ENCODE measurements at regions not wholly inside any gene's neighbourhood (a gene's known extent, or its start where the extent isn't known, plus 50 kb on each side); places are given as distances from the start of the nearest gene placed in this dataset.

GRCh38 chr12:111211910-111212757 lies 156.8 kb downstream of the PHETA1 start:
- Histone ChIP-seq H3K27ac (ENCODE audit: low read length) (no peak overlapping the region), H3K4me3 (ENCODE audit: low read length) (no peak overlapping the region), H3K27me3 (ENCODE audit: insufficient read depth, low read depth, low read length) (no peaks in the 10 kb centered on the region), H3K79me2 (replicated peaks; ENCODE audit: insufficient read depth, low read length) (no peaks in the 10 kb centered on the region), H3K36me3 (ENCODE audit: insufficient read depth, low read length) (no peaks in the 10 kb centered on the region), H4K20me1 (ENCODE audit: insufficient read depth) (no peaks in the 10 kb centered on the region), H2AFZ (ENCODE audit: low read depth, low read length) (no peak overlapping the region), H3F3A (ENCODE audit: insufficient read depth, low read length, poor library complexity, severe bottlenecking) (no peaks in the 10 kb centered on the region), H3K4me2 (ENCODE audit: low read length) (no peak overlapping the region), H3K9me3 (ENCODE audit: low read length) (no peaks in the 10 kb centered on the region), H3K9ac (ENCODE audit: low read length) (no peak overlapping the region), H3K9me2 (ENCODE audit: insufficient read depth, low read length) (no peaks in the 10 kb centered on the region)
- TF ChIP-seq REST (IDR thresholded peaks at IDR 0.05; ENCODE audit: borderline replicate concordance) (peak; percentile 33), POLR2AphosphoS5 (IDR thresholded peaks at IDR 0.05) (no peak)

- H3K27me3 ChIP-seq (ENCODE audit: insufficient read depth, low read depth, low read length), result no peaks in the 10 kb centered on the region
- H4K20me1 ChIP-seq (ENCODE audit: insufficient read depth), result no peaks in the 10 kb centered on the region
- no peaks in the 10 kb centered on the region for H3K9me2 ChIP-seq (ENCODE audit: insufficient read depth, low read length)
These were observed 159.1 kb downstream of the PHETA1 start for GRCh38 chr12:111209811-111210210.

GRCh38 chr12:111207761-111208160 lies 161.1 kb downstream of the PHETA1 start:
- Histone ChIP-seq H3K4me3 (ENCODE audit: low read length) (no peak overlapping the region), H3K4me2 (ENCODE audit: low read length) (no peak overlapping the region), H3K9ac (ENCODE audit: low read length) (no peak overlapping the region), H3K79me2 (replicated peaks; ENCODE audit: insufficient read depth, low read length) (no peaks in the 10 kb centered on the region), H3K9me2 (ENCODE audit: insufficient read depth, low read length) (no peaks in the 10 kb centered on the region), H4K20me1 (ENCODE audit: insufficient read depth) (no peaks in the 10 kb centered on the region), H3F3A (ENCODE audit: insufficient read depth, low read length, poor library complexity, severe bottlenecking) (no peaks in the 10 kb centered on the region), H3K9me3 (ENCODE audit: low read length) (no peaks in the 10 kb centered on the region), H2AFZ (ENCODE audit: low read depth, low read length) (no peak overlapping the region), H3K27me3 (ENCODE audit: insufficient read depth, low read depth, low read length) (no peaks in the 10 kb centered on the region), H3K36me3 (ENCODE audit: insufficient read depth, low read length) (no peaks in the 10 kb centered on the region), H3K27ac (ENCODE audit: low read length) (no peak overlapping the region)
- TF ChIP-seq EZH2 (IDR thresholded peaks at IDR 0.05; ENCODE audit: borderline replicate concordance, insufficient read depth, low read length, poor library complexity, severe bottlenecking) (no peak), CTCF (IDR thresholded peaks at IDR 0.05; ENCODE audit: poor library complexity, severe bottlenecking) (no peak), RAD21 (conservative IDR thresholded peaks at IDR 0.05) (no peak), MXI1 (conservative IDR thresholded peaks at IDR 0.05; ENCODE audit: poor library complexity, severe bottlenecking) (no peak), EP300 (conservative IDR thresholded peaks at IDR 0.05; ENCODE audit: poor library complexity, severe bottlenecking) (no peak), TAF1 (IDR thresholded peaks at IDR 0.05; ENCODE audit: low read depth) (no peak)

More at GRCh38 chr12:111209811-111210210, 159.1 kb downstream of the PHETA1 start:
- Histone ChIP-seq H2AFZ (ENCODE audit: low read depth, low read length) (no peak overlapping the region), H3F3A (ENCODE audit: insufficient read depth, low read length, poor library complexity, severe bottlenecking) (no peaks in the 10 kb centered on the region), H3K9ac (ENCODE audit: low read length) (no peak overlapping the region), H3K4me3 (ENCODE audit: low read length) (no peak overlapping the region), H3K36me3 (ENCODE audit: insufficient read depth, low read length) (no peaks in the 10 kb centered on the region), H3K79me2 (replicated peaks; ENCODE audit: insufficient read depth, low read length) (no peaks in the 10 kb centered on the region), H3K27ac (ENCODE audit: low read length) (no peak overlapping the region), H3K9me3 (ENCODE audit: low read length) (no peaks in the 10 kb centered on the region), H3K4me2 (ENCODE audit: low read length) (no peak overlapping the region)
- TF ChIP-seq RAD21 (conservative IDR thresholded peaks at IDR 0.05), result no peak
- no peak for TF ChIP-seq MXI1 (conservative IDR thresholded peaks at IDR 0.05; ENCODE audit: poor library complexity, severe bottlenecking)
- no peak for TF ChIP-seq POLR2AphosphoS5 (IDR thresholded peaks at IDR 0.05)
